Thoracic aorta (tissue), 2 donors: ENCODE measurements at regions not wholly inside any gene's neighbourhood (a gene's known extent, or its start where the extent isn't known, plus 50 kb on each side); places are given as distances from the start of the nearest gene placed in this dataset.
A peak's percentile ranks its signal among the peaks of the same experiment; 100 is the strongest.

ENCODE experiments used
- ATAC-seq: fragments of 150-250 bp; one replicate; pipeline ENCODE4 v1.8.0; 2017; ENCODE audit warnings: low read depth; ENCODE audit not compliant: insufficient number of reproducible peaks, low FRiP score
- DNase-seq: peaks from one replicate; pipeline ENCODE4 v3.0.0-alpha.2; 2020; ENCODE audit warnings: low spot score
- H3K27ac ChIP-seq, 2 donors: fragments of 200-600 bp; sonication (generic); 1 replicate in 1 of 2; 2 replicates in 1 of 2; pipeline ENCODE4 v1.5.1; 2016; ENCODE audit warnings: mild to moderate bottlenecking in 2 of 2, moderate library complexity in 2 of 2
- H3K27me3 ChIP-seq: fragments of 200-600 bp; sonication (generic); replicated peaks from 2 replicates; pipeline ENCODE4 v1.6.0; 2016; ENCODE audit warnings: mild to moderate bottlenecking; ENCODE audit not compliant: insufficient read depth
- H3K36me3 ChIP-seq: fragments of 200-600 bp; sonication (generic); one replicate; pipeline ENCODE4 v1.5.1; 2016
- H3K4me1 ChIP-seq, 2 donors: fragments of 200-600 bp; sonication (generic); 1 replicate in 1 of 2; 2 replicates in 1 of 2; pipeline versions ENCODE4 v1.5.1 to v1.6.0; 2016; ENCODE audit warnings: low read depth in 2 of 2, mild to moderate bottlenecking in 1 of 2; ENCODE audit not compliant: control insufficient read depth in 1 of 2
- H3K4me3 ChIP-seq: fragments of 200-600 bp; sonication (generic); 2 replicates; pipeline ENCODE4 v1.5.1; 2016; ENCODE audit warnings: mild to moderate bottlenecking
- H3K9me3 ChIP-seq: fragments of 200-600 bp; sonication (generic); 2 replicates; pipeline ENCODE4 v1.5.1; 2016
- TF ChIP-seq, protein P1 (sequence below): fragments of 200-600 bp; sonication (generic); IDR thresholded peaks from one replicate; pipeline ENCODE4 v1.5.1; 2019; ENCODE audit warnings: antibody characterized with exemption

DNA sequence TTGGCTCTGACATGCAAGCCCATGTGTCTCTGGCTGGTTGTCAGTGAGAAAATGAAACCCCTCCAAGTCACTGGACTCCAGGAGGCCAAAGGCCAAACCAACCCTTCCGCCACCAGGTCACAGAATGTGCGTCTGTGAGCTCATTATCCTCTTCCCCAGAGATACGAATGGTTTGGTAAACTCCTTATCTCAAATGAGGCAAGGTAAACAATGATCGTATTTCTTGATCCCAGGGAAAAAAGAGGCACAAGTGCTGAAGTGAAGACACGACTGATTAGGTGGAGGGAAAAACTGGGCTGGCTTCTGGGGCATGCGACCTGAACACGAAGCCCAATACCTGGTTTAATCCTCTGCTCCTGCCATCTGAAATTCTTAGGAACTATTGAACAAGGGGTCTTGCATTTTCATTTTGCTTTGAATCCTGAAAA is 70.6 kb upstream of the ARID5B start:
- Histone ChIP-seq H3K9me3 (no peaks in the 10 kb centered on the region), H3K4me1 (peaks cover 0 to 15% of the 10 kb centered on the region in 2 donors), H3K27me3 (no peaks in the 10 kb centered on the region), H3K36me3 (no peaks in the 10 kb centered on the region), H3K27ac (no peak overlapping the region), H3K4me3 (no peak overlapping the region)
- ATAC-seq (no peak), DNase-seq (no peak)
- TF ChIP-seq, protein P1, sequence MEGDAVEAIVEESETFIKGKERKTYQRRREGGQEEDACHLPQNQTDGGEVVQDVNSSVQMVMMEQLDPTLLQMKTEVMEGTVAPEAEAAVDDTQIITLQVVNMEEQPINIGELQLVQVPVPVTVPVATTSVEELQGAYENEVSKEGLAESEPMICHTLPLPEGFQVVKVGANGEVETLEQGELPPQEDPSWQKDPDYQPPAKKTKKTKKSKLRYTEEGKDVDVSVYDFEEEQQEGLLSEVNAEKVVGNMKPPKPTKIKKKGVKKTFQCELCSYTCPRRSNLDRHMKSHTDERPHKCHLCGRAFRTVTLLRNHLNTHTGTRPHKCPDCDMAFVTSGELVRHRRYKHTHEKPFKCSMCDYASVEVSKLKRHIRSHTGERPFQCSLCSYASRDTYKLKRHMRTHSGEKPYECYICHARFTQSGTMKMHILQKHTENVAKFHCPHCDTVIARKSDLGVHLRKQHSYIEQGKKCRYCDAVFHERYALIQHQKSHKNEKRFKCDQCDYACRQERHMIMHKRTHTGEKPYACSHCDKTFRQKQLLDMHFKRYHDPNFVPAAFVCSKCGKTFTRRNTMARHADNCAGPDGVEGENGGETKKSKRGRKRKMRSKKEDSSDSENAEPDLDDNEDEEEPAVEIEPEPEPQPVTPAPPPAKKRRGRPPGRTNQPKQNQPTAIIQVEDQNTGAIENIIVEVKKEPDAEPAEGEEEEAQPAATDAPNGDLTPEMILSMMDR, result no peak

DNA sequence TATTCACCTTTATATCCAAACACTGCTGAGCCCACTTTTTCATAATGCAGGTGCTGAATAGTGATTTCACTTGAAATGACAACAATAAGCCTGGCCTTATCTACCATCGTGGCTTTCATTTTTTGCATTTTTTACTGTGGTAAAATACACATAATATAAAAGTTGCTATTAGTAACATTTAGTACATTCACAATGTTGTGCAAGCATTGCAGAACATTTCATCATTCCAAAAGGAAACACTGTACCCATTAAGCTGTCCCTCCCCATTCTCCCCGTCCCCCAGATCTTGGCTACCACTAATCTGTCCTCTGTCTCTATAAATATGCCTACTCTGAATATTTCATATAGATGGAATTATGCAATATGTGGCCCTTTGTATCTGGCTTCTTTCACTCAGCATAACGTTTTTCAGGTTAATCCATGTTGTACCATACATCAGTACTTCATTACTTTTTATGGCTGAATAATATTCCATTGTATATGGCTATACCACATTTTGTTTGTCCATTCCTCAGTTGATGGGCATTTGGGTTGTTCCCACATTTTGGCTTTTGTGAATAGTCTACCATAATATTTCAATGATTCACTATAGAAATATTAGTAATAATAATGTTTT is 68.5 kb upstream of the ARID5B start:
- DNase-seq (no peak), ATAC-seq (no peak)
- TF ChIP-seq, protein P1, result no peak
- peaks cover 7 to 27% of the 10 kb centered on the region in 2 donors for H3K4me1 ChIP-seq
- H3K4me3 ChIP-seq, result no peak overlapping the region
- no peaks in the 10 kb centered on the region for H3K36me3 ChIP-seq
- no peaks in the 10 kb centered on the region for H3K9me3 ChIP-seq
- peak overlapping the region in 1 of 2 donors; percentile 19 for H3K27ac ChIP-seq
- no peaks in the 10 kb centered on the region for H3K27me3 ChIP-seq

DNA sequence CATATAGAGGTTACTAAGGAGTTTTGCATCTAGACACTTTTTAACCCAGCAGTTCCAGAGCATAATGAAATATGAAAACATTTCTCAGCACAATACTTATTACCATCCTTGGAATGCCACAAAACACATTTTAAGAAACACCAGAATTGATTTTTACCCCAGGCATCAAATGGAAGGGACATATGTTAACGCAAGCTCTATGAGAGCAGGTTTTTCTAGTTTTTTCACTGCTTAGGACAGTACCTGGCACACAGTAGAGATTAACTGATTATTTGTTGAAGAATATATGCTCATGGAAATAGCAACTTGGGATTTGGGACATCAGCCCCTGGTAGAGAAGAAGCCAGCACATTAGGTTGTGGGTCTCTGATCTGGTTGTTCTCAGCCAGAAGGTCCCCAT is 67.0 kb upstream of the ARID5B start:
- H3K36me3 ChIP-seq, result no peaks in the 10 kb centered on the region
- ATAC-seq, result no peak
- no peaks in the 10 kb centered on the region for H3K9me3 ChIP-seq
- no peaks in the 10 kb centered on the region for H3K27me3 ChIP-seq
- no peak for DNase-seq
- H3K27ac ChIP-seq, result peak overlapping the region in 1 of 2 donors; percentile 62
- no peak overlapping the region for H3K4me3 ChIP-seq
- H3K4me1 ChIP-seq, result peaks cover 10 to 30% of the 10 kb centered on the region in 2 donors
- TF ChIP-seq, protein P1, result no peak

DNA sequence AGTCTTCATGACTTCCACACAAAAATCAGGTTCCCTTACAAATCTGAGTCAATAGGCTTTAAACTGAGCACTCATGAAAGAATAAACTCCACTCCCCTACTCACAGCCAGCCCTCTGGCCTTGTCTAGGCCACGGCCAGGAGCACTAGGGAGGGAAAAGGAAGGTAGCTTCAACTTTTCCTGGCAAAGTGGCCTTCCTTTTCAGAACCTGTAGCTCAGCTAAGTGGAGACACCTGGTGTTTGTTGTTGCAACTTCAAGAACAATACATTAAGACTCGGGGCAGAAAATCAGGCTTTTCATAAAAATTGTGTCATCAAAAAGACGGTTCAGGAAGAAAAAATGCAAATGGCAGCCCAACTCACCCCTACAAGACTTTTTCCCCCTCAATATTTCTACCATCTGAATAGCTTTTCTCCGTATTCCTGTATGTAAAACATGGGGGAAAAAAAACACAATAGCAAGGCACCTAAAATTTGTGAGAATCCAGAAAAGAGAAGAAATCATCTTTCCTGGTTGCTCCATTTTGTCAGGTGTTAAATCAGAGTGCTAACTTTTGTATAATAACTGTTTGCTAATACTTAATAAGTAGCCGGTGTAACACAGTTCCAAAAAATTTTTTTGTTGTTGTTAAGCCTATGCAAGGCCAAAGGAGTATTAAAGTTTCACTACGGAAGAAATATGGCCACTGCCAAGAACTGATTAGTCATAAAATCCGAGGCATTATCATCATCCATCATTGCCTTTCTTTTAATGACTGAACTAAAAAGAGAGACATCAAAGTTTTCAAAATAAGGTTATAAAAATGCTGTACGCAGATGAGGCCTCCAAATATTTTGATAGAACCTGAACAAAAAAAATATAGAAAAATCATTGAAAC is 66.2 kb upstream of the ARID5B start:
- TF ChIP-seq, protein P1, result peak; percentile 26
- ATAC-seq (peak; percentile 75), DNase-seq (no peak)

More for the DNA sequence above, 66.2 kb upstream of the ARID5B start:
- peaks cover 10 to 38% of the 10 kb centered on the region in 2 donors for H3K4me1 ChIP-seq
- no peaks in the 10 kb centered on the region for H3K36me3 ChIP-seq
- no peak overlapping the region for H3K4me3 ChIP-seq
- H3K27me3 ChIP-seq, result no peaks in the 10 kb centered on the region
- H3K27ac ChIP-seq, result peak overlapping the region; percentile 41 to 62
- H3K9me3 ChIP-seq, result no peaks in the 10 kb centered on the region
